ENCODE measurements at regions not wholly inside any gene's neighbourhood (a gene's known extent, or its start where the extent isn't known, plus 50 kb on each side); places are given as distances from the start of the nearest gene placed in this dataset.
"Not testable (repeated sequence)": the region's sequence is repeated elsewhere in the genome, so short reads cannot be mapped to it uniquely, and the experiment has no call there.

GRCh38 chr4:111296466-111296865, 673.6 kb upstream of the PITX2 start:
- DNase-seq = no peak

DNA sequence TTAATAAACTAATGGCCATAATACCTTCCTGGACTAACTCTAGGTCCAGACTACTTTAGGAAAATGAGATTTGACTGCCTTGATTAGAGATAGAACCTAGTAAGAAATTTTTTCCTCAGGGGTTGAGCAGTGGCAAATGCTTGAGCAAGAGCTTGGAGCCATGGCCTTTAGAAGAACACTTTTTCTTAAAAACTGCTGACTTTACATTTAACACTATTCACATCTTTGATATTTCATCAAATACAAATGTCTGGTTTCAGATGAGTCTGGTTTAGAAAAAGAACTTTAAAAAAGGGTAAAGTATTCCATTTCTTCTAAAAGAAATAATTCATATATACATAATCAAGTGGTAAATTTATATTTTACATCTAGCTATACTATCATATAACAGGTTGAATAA, 680.9 kb upstream of the PITX2 start:
- DNase-seq = no peak

- DNase-seq = no peak
Measured at GRCh38 chr4:111323496-111323895, 700.6 kb upstream of the PITX2 start.

DNA sequence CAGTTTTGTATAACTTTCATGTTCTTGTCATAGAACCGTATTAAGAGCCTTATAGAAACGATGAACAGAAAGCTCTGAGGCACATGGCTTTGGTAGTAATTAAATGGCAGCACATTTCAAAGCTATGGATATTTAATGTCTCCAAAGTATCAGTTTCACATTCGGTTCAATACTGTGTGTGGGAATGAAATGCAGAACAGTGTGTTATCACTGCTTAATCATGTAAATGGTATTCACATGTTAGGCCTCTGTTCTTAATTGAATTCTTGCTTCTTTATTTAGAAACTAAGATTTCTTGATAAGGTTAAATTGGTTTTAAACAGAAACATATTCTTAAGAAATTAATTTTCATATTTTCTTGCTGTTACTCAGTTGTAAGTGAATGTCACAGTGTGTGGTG, 701.0 kb upstream of the PITX2 start:
- no peak for DNase-seq

- DNase-seq = no peak
Measured at GRCh38 chr4:111326450-111326849, 703.6 kb upstream of the PITX2 start.

GRCh38 chr4:111330786-111331185, 707.9 kb upstream of the PITX2 start:
- no peak for DNase-seq

DNA sequence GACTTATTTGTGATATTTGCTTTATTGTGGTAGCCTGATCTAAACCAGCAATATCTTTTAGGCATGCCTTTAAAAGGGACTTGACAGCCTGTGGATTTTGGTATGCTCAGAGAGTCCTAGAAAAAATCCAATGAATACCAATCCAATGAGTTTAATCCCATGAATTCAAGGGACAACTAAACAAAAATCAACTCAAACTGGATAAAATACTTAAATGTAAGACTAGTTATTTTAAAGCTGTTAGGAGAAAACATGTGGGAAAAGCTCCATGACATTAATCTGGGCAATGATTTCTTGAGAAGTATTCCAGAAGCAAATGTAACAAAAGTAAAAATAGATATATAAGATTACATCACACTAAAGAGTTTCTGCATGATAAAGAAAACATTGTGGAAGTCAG, 711.5 kb upstream of the PITX2 start:
- no peak for DNase-seq

DNA sequence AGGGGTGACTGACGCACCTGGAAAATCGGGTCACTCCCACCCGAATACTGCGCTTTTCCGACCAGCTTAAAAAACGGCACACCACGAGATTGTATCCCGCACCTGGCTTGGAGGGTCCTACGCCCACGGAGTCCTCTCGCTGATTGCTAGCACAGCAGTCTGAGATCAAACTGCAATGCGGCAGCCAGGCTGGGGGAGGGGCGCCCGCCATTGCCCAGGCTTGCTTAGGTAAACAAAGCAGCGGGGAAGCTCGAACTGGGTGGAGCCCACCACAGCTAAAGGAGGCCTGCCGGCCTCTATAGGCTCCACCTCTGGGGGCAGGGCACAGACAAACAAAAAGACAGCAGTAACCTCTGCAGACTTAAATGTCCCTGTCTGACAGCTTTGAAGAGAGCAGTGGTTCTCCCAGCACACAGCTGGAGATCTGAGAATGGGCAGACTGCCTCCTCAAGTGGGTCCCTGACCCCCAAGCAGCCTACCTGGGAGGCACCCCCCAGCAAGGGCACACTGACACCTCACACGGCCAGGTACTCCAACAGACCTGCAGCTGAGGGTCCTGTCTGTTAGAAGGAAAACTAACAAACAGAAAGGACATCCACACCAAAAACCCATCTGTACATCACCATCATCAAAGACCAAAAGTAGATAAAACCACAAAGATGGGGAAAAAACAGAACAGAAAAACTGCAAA, 714.5 kb upstream of the PITX2 start:
- DNase-seq = peak; percentile 4 to 8

GRCh38 chr4:111359602-111360001, 736.7 kb upstream of the PITX2 start:
- DNase-seq = no peak

DNA sequence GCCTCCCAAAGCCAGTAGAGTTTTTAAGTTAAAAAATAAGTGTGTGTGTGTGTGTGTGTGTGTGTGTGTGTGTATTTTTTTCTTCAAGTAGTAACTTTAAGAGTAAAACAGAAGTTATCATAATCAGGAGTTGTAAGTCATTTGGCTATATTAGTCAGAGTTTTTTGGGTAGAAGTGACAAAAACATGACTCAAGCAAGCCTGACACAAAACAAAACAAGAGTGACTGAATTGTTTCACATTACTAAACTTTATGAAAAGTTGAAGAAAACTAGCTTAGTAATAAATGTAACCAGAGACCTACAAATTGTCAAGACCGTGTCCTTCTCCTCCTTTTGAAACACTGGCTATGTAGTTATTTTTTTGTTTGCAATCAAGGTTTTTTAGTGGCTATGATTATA, 738.0 kb upstream of the PITX2 start:
- no peak for DNase-seq

- DNase-seq = peak in 1 of 2 experiments; percentile 10
Measured at GRCh38 chr4:111362941-111363361, 740.1 kb upstream of the PITX2 start.

GRCh38 chr4:111377880-111378279, 755.0 kb upstream of the PITX2 start:
- DNase-seq = not testable (repeated sequence)

DNA sequence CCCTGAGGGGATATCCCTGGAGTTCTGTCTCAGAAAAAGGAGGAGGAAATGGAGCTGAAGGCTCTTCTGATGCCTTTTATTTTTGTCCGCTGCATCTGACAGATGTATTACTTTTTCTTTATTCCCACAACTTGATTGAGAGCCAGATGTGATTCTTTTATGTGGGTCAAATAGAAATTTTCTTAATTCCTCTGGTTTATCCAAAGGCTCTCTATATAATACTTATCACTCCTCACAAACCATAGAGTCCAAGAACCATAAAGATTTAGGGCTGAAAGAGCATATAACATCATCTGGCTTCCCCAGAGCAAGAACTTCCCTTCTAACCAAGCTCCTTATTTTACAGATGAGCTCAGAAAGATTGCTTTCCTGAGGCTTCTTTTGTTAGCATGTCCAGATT, 756.7 kb upstream of the FAM241A start:
- DNase-seq = no peak

DNA sequence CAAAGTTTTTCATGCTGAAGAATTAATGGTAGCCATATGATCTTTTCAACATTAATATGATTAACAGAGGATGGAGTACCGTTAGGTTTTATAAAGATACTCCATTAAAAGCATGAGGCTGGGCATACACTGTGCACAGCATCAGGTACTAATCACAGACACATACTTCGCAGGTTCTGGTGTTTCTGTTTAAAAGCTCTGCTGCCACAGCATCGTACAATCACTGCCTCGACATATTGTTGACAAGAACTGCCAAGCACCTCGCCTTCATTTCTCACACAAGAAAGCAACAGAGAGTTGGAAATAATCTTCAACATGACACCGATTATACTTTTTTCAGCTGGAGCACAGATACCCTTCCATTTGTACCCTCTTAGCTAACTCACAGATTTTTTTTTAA, 753.4 kb upstream of the FAM241A start:
- no peak for DNase-seq

DNA sequence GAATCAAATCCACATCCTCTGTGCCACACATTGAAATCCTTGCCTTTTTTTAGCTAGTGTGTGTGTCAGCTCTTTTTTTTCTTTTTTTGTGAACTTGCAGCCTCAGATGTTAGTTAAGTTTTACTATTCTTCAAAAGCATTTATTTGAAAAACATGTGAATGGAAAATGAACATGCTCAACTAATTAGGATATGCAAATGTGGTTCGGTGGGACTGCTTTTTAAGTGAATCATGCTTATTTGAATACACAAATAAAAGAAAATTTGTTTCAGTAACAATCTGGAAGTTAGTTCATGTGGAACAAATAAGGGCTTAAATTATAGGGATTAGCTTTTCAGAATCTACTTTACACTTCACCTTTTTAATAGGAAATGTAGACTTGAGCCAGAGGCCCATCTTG, 751.5 kb upstream of the FAM241A start:
- DNase-seq = no peak

GRCh38 chr4:111398906-111399330, 746.3 kb upstream of the FAM241A start:
- no peak for DNase-seq

- peak; percentile 33 to 70 for DNase-seq
Measured at GRCh38 chr4:111399623-111400022, 745.6 kb upstream of the FAM241A start.

GRCh38 chr4:111400741-111401140, 744.5 kb upstream of the FAM241A start:
- DNase-seq = peak; percentile 34 to 78

DNA sequence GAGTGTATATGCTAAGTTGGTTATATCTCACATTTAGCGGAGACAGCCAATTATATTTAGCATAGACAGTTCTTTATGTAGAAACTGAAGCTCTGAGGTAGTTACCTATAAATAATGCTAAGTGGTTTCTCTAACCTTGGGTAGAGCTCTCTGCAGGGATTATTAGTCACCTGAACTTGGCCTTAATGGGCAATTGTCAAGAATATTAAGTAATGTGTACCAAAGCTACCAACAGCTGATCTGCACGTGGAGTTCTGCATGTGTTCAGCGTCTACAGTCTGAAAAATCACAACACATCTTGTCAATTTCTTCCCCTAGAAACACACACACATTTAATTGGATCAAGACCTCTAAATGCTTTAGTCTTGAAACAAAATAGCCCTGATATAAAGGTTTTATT, 740.6 kb upstream of the FAM241A start:
- no peak for DNase-seq

DNA sequence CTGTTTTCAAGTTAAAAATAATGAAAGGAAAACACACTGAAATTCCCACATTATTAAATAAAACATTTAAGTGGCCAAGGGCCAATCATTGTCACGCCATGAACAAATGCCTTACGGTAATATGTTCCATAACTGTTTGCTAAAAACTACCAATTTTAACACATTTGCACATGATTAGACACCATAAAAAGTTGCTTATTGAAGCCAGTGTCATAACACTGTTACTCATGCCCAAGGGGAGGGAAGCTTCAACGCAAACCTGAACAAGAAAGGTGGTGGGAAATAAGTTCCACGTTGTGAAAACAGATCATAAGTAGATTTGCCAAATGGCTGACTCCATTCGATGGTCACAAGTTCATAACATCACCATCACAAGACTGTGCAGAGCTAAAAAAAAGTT, 739.3 kb upstream of the FAM241A start:
- no peak for DNase-seq

GRCh38 chr4:111410571-111410970, 734.7 kb upstream of the FAM241A start:
- DNase-seq = no peak

GRCh38 chr4:111417521-111417920, 727.7 kb upstream of the FAM241A start:
- DNase-seq = no peak

- no peak for DNase-seq
Measured at GRCh38 chr4:111433441-111433840, 711.8 kb upstream of the FAM241A start.

- no peak for DNase-seq
Measured at GRCh38 chr4:111434586-111434985, 710.7 kb upstream of the FAM241A start.

GRCh38 chr4:111435986-111436744, 709.1 kb upstream of the FAM241A start:
- DNase-seq = no peak
